GM12872 (cell line): ENCODE measurements at regions not wholly inside any gene's neighbourhood (a gene's known extent, or its start where the extent isn't known, plus 50 kb on each side); places are given as distances from the start of the nearest gene placed in this dataset.
A peak's percentile ranks its signal among the peaks of the same experiment; 100 is the strongest.

Source experiments
- TF ChIP-seq, protein P1 (sequence below): IDR thresholded peaks from 3 replicates; pipeline ENCODE4 v1.5.1; 2011; ENCODE audit warnings: low read depth, mild to moderate bottlenecking, low read length, moderate library complexity; ENCODE audit not compliant: insufficient read depth

GRCh38 chr10:84059526-84059925 lies 79.8 kb upstream of the GHITM start:
- TF ChIP-seq, protein P1, sequence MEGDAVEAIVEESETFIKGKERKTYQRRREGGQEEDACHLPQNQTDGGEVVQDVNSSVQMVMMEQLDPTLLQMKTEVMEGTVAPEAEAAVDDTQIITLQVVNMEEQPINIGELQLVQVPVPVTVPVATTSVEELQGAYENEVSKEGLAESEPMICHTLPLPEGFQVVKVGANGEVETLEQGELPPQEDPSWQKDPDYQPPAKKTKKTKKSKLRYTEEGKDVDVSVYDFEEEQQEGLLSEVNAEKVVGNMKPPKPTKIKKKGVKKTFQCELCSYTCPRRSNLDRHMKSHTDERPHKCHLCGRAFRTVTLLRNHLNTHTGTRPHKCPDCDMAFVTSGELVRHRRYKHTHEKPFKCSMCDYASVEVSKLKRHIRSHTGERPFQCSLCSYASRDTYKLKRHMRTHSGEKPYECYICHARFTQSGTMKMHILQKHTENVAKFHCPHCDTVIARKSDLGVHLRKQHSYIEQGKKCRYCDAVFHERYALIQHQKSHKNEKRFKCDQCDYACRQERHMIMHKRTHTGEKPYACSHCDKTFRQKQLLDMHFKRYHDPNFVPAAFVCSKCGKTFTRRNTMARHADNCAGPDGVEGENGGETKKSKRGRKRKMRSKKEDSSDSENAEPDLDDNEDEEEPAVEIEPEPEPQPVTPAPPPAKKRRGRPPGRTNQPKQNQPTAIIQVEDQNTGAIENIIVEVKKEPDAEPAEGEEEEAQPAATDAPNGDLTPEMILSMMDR = peak; percentile 50; the same call in 2 of the 3 replicates

DNA sequence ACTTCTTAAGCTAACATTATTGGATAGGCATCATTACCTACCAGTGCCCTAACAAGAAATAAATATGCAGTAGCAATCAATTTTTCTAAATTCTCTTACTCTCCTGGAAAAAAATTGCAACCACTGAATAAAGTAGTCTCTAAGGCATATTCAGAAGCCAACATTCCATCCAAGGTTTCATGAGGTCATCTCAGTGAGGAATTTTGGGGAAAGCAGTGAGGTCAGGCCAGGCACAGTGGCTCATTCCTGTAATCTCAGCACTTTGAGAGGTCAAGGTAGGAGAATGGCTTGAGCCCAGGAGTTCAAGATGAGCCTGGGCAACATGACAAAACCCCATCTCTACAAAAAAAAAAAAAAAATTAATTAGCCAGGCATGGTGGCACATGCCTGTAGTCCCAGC lies 75.9 kb upstream of the GHITM start:
- TF ChIP-seq, protein P1 = no peak

DNA sequence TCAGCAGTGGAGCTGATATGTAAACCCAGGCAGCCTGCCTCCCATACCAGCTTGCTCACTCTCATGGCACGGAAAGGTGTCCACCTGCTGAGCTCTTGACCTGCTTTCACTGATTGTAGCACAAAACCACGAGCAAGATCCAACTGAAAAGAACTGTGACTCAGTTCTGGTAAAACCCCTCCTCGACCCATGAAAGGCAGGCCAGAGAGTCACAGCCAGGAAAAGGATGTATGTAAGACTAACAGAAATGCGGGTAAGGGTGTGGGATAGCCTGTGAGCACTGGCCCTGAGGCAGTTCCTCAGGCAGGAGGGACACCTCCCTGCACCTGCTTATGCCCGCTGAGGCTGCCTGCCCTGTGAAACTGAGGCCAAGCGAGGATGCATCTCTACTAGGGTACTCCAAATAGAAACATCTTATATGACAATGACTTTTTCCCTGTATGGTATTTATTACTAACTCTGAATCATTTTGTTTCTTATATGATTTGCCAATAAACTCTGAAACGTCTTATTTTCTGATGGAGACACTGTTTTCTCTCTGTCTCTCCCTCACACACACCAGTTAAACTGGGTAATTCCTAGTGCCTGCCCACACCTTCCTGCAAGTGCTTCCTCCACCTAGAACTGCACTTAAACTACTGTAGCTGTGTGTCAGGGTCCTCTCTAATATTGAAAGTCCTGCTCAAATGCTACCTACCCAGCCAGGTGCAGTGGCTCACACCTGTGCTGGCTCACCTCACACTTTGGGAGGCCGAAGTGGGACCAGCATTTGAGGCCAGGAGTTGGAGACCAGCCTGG lies 73.3 kb upstream of the GHITM start:
- TF ChIP-seq, protein P1 = no peak

- TF ChIP-seq, protein P1 = no peak
Measured at GRCh38 chr10:84074521-84074920, 64.8 kb upstream of the GHITM start.

DNA sequence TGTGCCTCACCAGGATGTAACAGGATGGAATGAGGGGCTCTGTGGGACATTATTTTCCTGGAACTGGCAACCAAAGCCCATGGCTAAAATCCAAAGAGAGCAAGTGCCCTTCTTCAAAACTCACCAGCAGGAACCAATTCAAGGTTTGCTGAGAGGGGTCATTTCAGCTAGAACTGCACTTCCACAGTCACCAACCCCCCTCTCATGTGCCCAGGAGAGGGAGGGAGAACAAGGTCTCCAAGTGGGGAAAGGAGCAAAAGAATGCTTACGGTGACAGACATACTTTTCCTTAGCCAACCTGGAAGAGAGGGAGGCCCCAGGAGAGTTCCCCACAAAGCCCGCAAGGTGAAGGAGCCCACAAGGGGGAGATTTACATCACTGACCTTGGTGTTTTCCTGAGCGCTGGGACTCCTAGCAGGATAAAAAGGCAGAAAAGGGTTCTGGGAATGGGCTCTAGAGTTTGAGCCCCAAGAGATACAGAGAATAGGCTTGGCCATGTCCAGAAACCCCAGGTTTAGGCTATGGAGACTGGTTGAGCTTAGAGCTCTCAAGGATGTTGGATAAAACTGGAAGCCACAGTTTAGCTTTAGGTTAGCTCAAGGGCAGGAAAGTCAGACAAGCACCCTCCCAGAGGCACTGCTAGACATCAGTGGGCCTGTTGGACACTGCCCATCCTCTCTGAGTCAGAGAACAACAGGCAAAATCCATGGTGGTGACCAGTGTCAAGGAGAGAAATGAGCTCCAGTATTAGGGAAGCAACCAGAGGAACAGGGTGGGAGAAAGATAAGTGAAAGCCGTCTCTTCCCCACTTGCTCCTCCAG lies 63.9 kb upstream of the GHITM start:
- TF ChIP-seq, protein P1 = no peak

DNA sequence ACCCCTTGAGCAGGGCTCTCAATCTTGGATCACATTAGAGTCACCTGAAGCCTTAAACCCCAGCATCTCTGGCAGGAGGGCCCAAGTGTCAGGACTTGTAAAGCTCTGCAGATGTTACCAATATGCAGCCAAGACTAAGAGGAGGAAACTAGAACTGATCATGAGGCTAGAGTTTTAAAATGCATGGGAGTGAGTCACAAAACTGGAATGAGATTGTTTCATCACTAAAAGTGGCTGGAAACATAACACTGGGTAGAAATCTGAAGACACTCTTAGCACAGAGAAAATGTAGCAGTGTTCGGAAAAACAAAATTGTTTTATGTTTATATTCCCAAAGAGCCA lies 63.3 kb upstream of the GHITM start:
- TF ChIP-seq, protein P1 = no peak

- TF ChIP-seq, protein P1 = peak; percentile 43; the same call in 2 of the 3 replicates
Measured at GRCh38 chr10:84076540-84077195, 62.6 kb upstream of the GHITM start.
